ENCODE measurements at regions not wholly inside any gene's neighbourhood (a gene's known extent, or its start where the extent isn't known, plus 50 kb on each side); places are given as distances from the start of the nearest gene placed in this dataset.
A peak's percentile ranks its signal among the peaks of the same experiment; 100 is the strongest.

- DNase-seq (ENCODE audit: insufficient read length, low spot score), result no peak
- no peak for TF ChIP-seq POLR2A (IDR thresholded peaks at IDR 0.05; ENCODE audit: low read depth, low read length)
- FAIRE-seq, result no peak
These were observed 578.4 kb upstream of the WWC1 start for GRCh38 chr5:167712986-167713585.

GRCh38 chr5:167713896-167714295, 577.5 kb upstream of the WWC1 start:
- DNase-seq (ENCODE audit: insufficient read length, low spot score) (no peak), FAIRE-seq (no peak)
- no peak for TF ChIP-seq POLR2A (IDR thresholded peaks at IDR 0.05; ENCODE audit: low read depth, low read length)

GRCh38 chr5:167716126-167716775, 575.2 kb upstream of the WWC1 start:
- no peak for TF ChIP-seq POLR2A (IDR thresholded peaks at IDR 0.05; ENCODE audit: low read depth, low read length)
- FAIRE-seq, result no peak
- no peak for DNase-seq (ENCODE audit: insufficient read length, low spot score)

GRCh38 chr5:167720259-167720658, 571.2 kb upstream of the WWC1 start:
- TF ChIP-seq POLR2A (IDR thresholded peaks at IDR 0.05; ENCODE audit: low read depth, low read length), result no peak
- DNase-seq (ENCODE audit: insufficient read length, low spot score) (no peak), FAIRE-seq (no peak)

- FAIRE-seq (no peak), DNase-seq (ENCODE audit: insufficient read length, low spot score) (no peak)
- TF ChIP-seq POLR2A (IDR thresholded peaks at IDR 0.05; ENCODE audit: low read depth, low read length), result no peak
These were observed 570.7 kb upstream of the WWC1 start for GRCh38 chr5:167720676-167721260.

- FAIRE-seq (no peak), DNase-seq (ENCODE audit: insufficient read length, low spot score) (no peak)
- no peak for TF ChIP-seq POLR2A (IDR thresholded peaks at IDR 0.05; ENCODE audit: low read depth, low read length)
These were observed 569.5 kb upstream of the WWC1 start for GRCh38 chr5:167721926-167722440.

- TF ChIP-seq POLR2A (IDR thresholded peaks at IDR 0.05; ENCODE audit: low read depth, low read length), result no peak
- DNase-seq (ENCODE audit: insufficient read length, low spot score) (peak; percentile 70), FAIRE-seq (peak; percentile 60)
These were observed 568.1 kb upstream of the WWC1 start for GRCh38 chr5:167723254-167723871.

GRCh38 chr5:167725264-167725663, 566.2 kb upstream of the WWC1 start:
- DNase-seq (ENCODE audit: insufficient read length, low spot score), result no peak
- FAIRE-seq, result no peak
- TF ChIP-seq POLR2A (IDR thresholded peaks at IDR 0.05; ENCODE audit: low read depth, low read length), result no peak

GRCh38 chr5:167725741-167726140, 565.7 kb upstream of the WWC1 start:
- FAIRE-seq (no peak), DNase-seq (ENCODE audit: insufficient read length, low spot score) (no peak)
- TF ChIP-seq POLR2A (IDR thresholded peaks at IDR 0.05; ENCODE audit: low read depth, low read length), result no peak

- FAIRE-seq (no peak), DNase-seq (ENCODE audit: insufficient read length, low spot score) (no peak)
- no peak for TF ChIP-seq POLR2A (IDR thresholded peaks at IDR 0.05; ENCODE audit: low read depth, low read length)
These were observed 564.8 kb upstream of the WWC1 start for GRCh38 chr5:167726642-167727041.

- DNase-seq (ENCODE audit: insufficient read length, low spot score) (peak; percentile 26), FAIRE-seq (peak; percentile 89)
- TF ChIP-seq POLR2A (IDR thresholded peaks at IDR 0.05; ENCODE audit: low read depth, low read length), result no peak
These were observed 561.3 kb upstream of the WWC1 start for GRCh38 chr5:167730121-167730520.

GRCh38 chr5:167730656-167731055, 560.8 kb upstream of the WWC1 start:
- no peak for FAIRE-seq
- DNase-seq (ENCODE audit: insufficient read length, low spot score), result no peak
- no peak for TF ChIP-seq POLR2A (IDR thresholded peaks at IDR 0.05; ENCODE audit: low read depth, low read length)

GRCh38 chr5:167731951-167732350, 559.5 kb upstream of the WWC1 start:
- DNase-seq (ENCODE audit: insufficient read length, low spot score) (no peak), FAIRE-seq (no peak)
- TF ChIP-seq POLR2A (IDR thresholded peaks at IDR 0.05; ENCODE audit: low read depth, low read length), result no peak

GRCh38 chr5:167732499-167732898, 558.9 kb upstream of the WWC1 start:
- no peak for FAIRE-seq
- no peak for DNase-seq (ENCODE audit: insufficient read length, low spot score)
- no peak for TF ChIP-seq POLR2A (IDR thresholded peaks at IDR 0.05; ENCODE audit: low read depth, low read length)

Data from H54 (cell line).